ENCODE measurements at regions not wholly inside any gene's neighbourhood (a gene's known extent, or its start where the extent isn't known, plus 50 kb on each side); places are given as distances from the start of the nearest gene placed in this dataset.

DNA sequence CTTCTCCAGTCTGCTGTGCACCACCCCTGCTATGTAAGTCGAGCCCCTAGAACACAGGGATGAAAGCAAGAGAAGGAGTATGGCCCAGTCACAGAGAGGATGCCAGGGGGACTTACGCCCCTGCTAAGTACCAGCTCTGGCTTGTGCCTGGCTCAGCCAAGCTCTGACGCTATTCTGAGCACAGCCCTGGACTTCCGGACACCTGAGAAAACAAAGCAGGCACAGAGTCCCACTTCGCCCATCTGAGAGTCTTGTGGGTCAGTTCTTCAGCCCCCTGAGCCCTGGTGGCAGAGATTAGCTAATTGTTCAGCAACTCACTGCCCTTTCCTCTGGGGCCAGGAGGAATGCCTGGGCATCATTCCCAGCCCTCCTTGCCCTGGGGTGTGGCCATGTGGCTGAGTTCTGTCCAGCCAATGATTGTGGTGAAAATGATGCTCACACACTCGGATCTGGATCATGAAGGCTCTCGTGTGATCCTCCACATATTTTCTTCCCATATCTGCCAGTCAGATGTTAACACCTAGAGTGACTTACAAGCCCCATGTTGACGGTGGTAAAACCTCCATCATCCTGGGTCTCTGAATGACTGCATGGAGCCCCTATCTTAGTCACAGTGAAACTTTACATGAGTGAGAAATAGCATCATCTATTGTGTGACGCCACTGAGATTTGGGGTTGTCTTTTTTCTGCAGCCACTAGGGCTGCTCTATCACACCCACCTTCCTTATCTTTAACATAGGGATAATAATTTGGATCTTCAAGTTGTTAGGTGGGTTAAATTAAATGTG lies 105.7 kb downstream of the TPRA1 start:
- Histone ChIP-seq H3K4me1 (ENCODE audit: control insufficient read depth in 1 of 2, insufficient read depth in 2 of 2, low read depth in 1 of 2, low read length in 1 of 2) (peaks cover 0 to 10% of the 10 kb centered on the region in 2 experiments; a peak in 1 of 4 replicates), H3K9me2 (no peaks in the 10 kb centered on the region), H3K9ac (no peak overlapping the region), H3K79me2 (ENCODE audit: insufficient read depth) (no peaks in the 10 kb centered on the region), H3K9me3 (no peaks in the 10 kb centered on the region), H3F3A (replicated peaks; ENCODE audit: insufficient read depth) (no peaks in the 10 kb centered on the region), H3K27me3 (ENCODE audit: insufficient read depth) (no peaks in the 10 kb centered on the region), H3K27ac (ENCODE audit: low read depth in 2 of 2, low read length in 1 of 2) (no peak overlapping the region), H3K4me2 (no peak overlapping the region), H2AFZ (ENCODE audit: low read depth) (no peak overlapping the region), H3K4me3 (ENCODE audit: low read depth in 2 of 2, low read length in 1 of 2) (no peak overlapping the region), H3K36me3 (replicated peaks in 1 of 2; ENCODE audit: control insufficient read depth in 1 of 2, insufficient read depth in 2 of 2, low read length in 1 of 2) (no peaks in the 10 kb centered on the region), H4K20me1 (ENCODE audit: insufficient read depth) (no peaks in the 10 kb centered on the region)
- TF ChIP-seq SMC3 (IDR thresholded peaks at IDR 0.05; ENCODE audit: low read depth, low read length) (no peak), FOXJ3 (CRISPR knock-in tag; IDR thresholded peaks at IDR 0.05) (no peak), GATA2 (CRISPR knock-in tag; IDR thresholded peaks at IDR 0.05) (no peak), TEAD4 (IDR thresholded peaks at IDR 0.05; ENCODE audit: borderline replicate concordance, insufficient read depth) (no peak), RCOR1 (IDR thresholded peaks at IDR 0.05; ENCODE audit: low read length) (no peak), EP300 (IDR thresholded peaks at IDR 0.05; ENCODE audit: borderline replicate concordance in 1 of 2, low read depth in 1 of 2, low read length in 1 of 2) (no peak), RXRA (IDR thresholded peaks at IDR 0.05; ENCODE audit: borderline replicate concordance, low read depth) (no peak), TAF1 (IDR thresholded peaks at IDR 0.05; ENCODE audit: borderline replicate concordance, low read depth, low read length) (no peak), NRF1 (IDR thresholded peaks at IDR 0.05; ENCODE audit: low read depth, low read length) (no peak), FOSL2 (IDR thresholded peaks at IDR 0.05; ENCODE audit: borderline replicate concordance, low read depth) (no peak), SIN3A (IDR thresholded peaks at IDR 0.05; ENCODE audit: borderline replicate concordance, low read depth, low read length) (no peak), FOXM1 (IDR thresholded peaks at IDR 0.05; ENCODE audit: low read depth) (no peak)
- TF ChIP-seq, protein P1, sequence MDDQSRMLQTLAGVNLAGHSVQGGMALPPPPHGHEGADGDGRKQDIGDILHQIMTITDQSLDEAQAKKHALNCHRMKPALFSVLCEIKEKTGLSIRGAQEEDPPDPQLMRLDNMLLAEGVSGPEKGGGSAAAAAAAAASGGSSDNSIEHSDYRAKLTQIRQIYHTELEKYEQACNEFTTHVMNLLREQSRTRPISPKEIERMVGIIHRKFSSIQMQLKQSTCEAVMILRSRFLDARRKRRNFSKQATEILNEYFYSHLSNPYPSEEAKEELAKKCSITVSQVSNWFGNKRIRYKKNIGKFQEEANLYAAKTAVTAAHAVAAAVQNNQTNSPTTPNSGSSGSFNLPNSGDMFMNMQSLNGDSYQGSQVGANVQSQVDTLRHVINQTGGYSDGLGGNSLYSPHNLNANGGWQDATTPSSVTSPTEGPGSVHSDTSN (IDR thresholded peaks at IDR 0.05), result no peak
- TF ChIP-seq, protein P2, sequence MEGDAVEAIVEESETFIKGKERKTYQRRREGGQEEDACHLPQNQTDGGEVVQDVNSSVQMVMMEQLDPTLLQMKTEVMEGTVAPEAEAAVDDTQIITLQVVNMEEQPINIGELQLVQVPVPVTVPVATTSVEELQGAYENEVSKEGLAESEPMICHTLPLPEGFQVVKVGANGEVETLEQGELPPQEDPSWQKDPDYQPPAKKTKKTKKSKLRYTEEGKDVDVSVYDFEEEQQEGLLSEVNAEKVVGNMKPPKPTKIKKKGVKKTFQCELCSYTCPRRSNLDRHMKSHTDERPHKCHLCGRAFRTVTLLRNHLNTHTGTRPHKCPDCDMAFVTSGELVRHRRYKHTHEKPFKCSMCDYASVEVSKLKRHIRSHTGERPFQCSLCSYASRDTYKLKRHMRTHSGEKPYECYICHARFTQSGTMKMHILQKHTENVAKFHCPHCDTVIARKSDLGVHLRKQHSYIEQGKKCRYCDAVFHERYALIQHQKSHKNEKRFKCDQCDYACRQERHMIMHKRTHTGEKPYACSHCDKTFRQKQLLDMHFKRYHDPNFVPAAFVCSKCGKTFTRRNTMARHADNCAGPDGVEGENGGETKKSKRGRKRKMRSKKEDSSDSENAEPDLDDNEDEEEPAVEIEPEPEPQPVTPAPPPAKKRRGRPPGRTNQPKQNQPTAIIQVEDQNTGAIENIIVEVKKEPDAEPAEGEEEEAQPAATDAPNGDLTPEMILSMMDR (IDR thresholded peaks at IDR 0.05), result no peak
- TF ChIP-seq, protein P3, sequence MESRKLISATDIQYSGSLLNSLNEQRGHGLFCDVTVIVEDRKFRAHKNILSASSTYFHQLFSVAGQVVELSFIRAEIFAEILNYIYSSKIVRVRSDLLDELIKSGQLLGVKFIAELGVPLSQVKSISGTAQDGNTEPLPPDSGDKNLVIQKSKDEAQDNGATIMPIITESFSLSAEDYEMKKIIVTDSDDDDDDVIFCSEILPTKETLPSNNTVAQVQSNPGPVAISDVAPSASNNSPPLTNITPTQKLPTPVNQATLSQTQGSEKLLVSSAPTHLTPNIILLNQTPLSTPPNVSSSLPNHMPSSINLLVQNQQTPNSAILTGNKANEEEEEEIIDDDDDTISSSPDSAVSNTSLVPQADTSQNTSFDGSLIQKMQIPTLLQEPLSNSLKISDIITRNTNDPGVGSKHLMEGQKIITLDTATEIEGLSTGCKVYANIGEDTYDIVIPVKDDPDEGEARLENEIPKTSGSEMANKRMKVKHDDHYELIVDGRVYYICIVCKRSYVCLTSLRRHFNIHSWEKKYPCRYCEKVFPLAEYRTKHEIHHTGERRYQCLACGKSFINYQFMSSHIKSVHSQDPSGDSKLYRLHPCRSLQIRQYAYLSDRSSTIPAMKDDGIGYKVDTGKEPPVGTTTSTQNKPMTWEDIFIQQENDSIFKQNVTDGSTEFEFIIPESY (IDR thresholded peaks at IDR 0.05; ENCODE audit: borderline replicate concordance, low read depth), result no peak
- TF ChIP-seq, protein P4, sequence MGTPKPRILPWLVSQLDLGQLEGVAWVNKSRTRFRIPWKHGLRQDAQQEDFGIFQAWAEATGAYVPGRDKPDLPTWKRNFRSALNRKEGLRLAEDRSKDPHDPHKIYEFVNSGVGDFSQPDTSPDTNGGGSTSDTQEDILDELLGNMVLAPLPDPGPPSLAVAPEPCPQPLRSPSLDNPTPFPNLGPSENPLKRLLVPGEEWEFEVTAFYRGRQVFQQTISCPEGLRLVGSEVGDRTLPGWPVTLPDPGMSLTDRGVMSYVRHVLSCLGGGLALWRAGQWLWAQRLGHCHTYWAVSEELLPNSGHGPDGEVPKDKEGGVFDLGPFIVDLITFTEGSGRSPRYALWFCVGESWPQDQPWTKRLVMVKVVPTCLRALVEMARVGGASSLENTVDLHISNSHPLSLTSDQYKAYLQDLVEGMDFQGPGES (IDR thresholded peaks at IDR 0.05; ENCODE audit: low read depth, low read length), result no peak
- CTCF ChIA-PET, result interaction anchor here (0.7 kb wide), 1 partner anchor 63 kb away, joined by 3 read pairs; no protein-coding TSS in a partner anchor
- 54% methylated on average over 7 of the region's 9 CpGs for WGBS (ENCODE audit: low lambda C conversion rate)
- POLR2A ChIA-PET, result no interaction called here
- DNase-seq, result peak; percentile 58

Data from SK-N-SH (cell line).